GM12864 (cell line): ENCODE measurements at regions not wholly inside any gene's neighbourhood (a gene's known extent, or its start where the extent isn't known, plus 50 kb on each side); places are given as distances from the start of the nearest gene placed in this dataset.

ENCODE experiments used
- DNase-seq: peaks from one replicate; pipeline ENCODE4 v3.0.0-alpha.2; 2011; ENCODE audit warnings: low read depth
- H3K4me3 ChIP-seq: 2 replicates; pipeline ENCODE4 v1.5.1; 2011; ENCODE audit warnings: mild to moderate bottlenecking, low read depth, low read length, control low read depth
- TF ChIP-seq, protein P1 (sequence below): IDR thresholded peaks from 2 replicates; pipeline ENCODE4 v1.5.1; 2011; ENCODE audit warnings: low read depth, mild to moderate bottlenecking, moderate library complexity, low read length, control low read depth, inconsistent platforms; ENCODE audit errors: missing control alignments

GRCh38 chr10:117078168-117078837 is 59.8 kb downstream of the VAX1 start:
- no peak overlapping the region for H3K4me3 ChIP-seq
- DNase-seq, result no peak
- TF ChIP-seq, protein P1, sequence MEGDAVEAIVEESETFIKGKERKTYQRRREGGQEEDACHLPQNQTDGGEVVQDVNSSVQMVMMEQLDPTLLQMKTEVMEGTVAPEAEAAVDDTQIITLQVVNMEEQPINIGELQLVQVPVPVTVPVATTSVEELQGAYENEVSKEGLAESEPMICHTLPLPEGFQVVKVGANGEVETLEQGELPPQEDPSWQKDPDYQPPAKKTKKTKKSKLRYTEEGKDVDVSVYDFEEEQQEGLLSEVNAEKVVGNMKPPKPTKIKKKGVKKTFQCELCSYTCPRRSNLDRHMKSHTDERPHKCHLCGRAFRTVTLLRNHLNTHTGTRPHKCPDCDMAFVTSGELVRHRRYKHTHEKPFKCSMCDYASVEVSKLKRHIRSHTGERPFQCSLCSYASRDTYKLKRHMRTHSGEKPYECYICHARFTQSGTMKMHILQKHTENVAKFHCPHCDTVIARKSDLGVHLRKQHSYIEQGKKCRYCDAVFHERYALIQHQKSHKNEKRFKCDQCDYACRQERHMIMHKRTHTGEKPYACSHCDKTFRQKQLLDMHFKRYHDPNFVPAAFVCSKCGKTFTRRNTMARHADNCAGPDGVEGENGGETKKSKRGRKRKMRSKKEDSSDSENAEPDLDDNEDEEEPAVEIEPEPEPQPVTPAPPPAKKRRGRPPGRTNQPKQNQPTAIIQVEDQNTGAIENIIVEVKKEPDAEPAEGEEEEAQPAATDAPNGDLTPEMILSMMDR, result no peak

- TF ChIP-seq, protein P1, result no peak
- H3K4me3 ChIP-seq, result no peak overlapping the region
- DNase-seq, result no peak
Measured at GRCh38 chr10:117075064-117075463, 63.0 kb downstream of the VAX1 start.

- TF ChIP-seq, protein P1, result peak; percentile 7
- no peak overlapping the region for H3K4me3 ChIP-seq
- DNase-seq, result no peak
Measured at GRCh38 chr10:117074621-117075020, 63.4 kb downstream of the VAX1 start.

DNA sequence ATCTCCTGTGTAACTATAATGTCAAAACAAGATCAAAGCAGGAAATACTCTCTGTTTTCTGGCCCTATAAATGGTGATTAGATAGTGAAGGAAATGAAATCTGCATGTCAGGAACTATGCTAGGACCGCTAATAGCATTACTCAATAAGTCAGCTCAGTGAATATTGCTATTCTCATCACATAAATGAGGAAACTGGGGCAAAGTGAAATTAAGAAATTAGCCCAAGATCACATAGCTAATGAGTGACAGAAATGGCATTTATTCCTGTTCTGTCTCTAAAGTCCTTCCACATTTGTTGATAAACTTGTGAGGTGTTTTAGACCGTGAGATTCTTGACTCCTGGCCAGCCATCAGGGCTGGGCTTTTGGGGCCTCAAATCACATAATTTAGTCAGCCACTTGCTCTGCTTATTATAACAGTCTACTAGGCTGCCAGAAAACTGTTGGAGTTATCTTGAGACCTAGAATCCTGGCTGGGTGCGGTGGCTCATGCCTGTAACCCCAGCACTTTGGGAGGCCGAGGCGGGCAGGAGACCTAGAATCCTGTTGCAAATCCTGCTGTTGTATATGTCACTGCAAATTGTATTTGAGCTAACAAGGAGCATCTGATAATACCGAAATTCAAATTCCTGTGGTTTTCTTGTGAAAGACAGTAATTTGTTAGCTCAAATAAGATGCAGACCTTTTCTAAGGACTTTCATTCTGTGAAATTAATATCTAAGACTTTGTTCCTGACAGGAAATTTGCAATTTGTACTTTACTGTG is 66.5 kb upstream of the SHTN1 start:
- H3K4me3 ChIP-seq, result no peak overlapping the region
- TF ChIP-seq, protein P1, result no peak
- DNase-seq, result no peak
